ENCODE measurements at regions not wholly inside any gene's neighbourhood (a gene's known extent, or its start where the extent isn't known, plus 50 kb on each side); places are given as distances from the start of the nearest gene placed in this dataset.
"Not testable (repeated sequence)": the region's sequence is repeated elsewhere in the genome, so short reads cannot be mapped to it uniquely, and the experiment has no call there.

DNA sequence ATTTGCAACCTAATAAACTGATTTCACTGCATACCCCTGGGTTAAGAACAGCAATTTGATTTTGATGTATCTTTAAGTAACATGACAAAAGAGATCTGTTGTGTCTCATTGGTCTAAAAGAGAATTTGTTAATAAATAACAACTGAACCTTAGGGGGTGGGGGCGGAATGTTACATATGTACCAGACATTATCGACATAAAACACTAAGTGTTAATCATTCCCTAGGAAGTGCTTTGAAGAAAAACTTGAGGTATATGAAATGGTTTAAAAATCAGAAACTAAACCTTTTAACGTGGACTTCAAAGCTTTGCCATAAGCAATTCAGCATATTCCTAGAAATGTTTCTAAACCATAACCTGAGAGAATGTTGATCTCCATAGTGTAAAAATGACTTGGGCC lies 88.5 kb upstream of the GPR89A start:
- TF ChIP-seq POLR2AphosphoS5, CTCF (IDR thresholded peaks at IDR 0.05): not testable (repeated sequence)

Measured in suprapubic skin (tissue), 3 donors.